ENCODE measurements at regions not wholly inside any gene's neighbourhood (a gene's known extent, or its start where the extent isn't known, plus 50 kb on each side); places are given as distances from the start of the nearest gene placed in this dataset.

- no peak for TF ChIP-seq YY1 (IDR thresholded peaks at IDR 0.05; ENCODE audit: insufficient read depth, insufficient read length)
- no peak for TF ChIP-seq ZNF274 (IDR thresholded peaks at IDR 0.05; ENCODE audit: low read depth, low read length)
- TF ChIP-seq SUZ12 (IDR thresholded peaks at IDR 0.05; ENCODE audit: extremely low read depth, insufficient read depth, insufficient read length): no peak
These were observed 223.1 kb downstream of the FMR1NB start for GRCh38 chrX:148204195-148204594.
